LNCaP clone FGC (cell line): ENCODE measurements at regions not wholly inside any gene's neighbourhood (a gene's known extent, or its start where the extent isn't known, plus 50 kb on each side); places are given as distances from the start of the nearest gene placed in this dataset.

ENCODE experiments used
- DNase-seq: peaks from one replicate; pipeline ENCODE4 v3.0.0-alpha.2; 2011; ENCODE audit warnings: low read depth
- H3K4me3 ChIP-seq: 2 replicates; pipeline ENCODE4 v1.5.1; 2011; ENCODE audit warnings: mild to moderate bottlenecking, low read depth, low read length, control low read depth
- CTCF ChIP-seq: IDR thresholded peaks from 2 replicates; pipeline ENCODE4 v1.5.1; 2012; ENCODE audit warnings: mild to moderate bottlenecking; ENCODE audit not compliant: control insufficient read depth, insufficient read depth; ENCODE audit errors: extremely low read depth

GRCh38 chr9:84151236-84151635 is 170.6 kb downstream of the RMI1 start:
- H3K4me3 ChIP-seq, result no peak overlapping the region
- no peak for DNase-seq
- no peak for TF ChIP-seq CTCF

GRCh38 chr9:84151640-84152039 is 171.0 kb downstream of the RMI1 start:
- no peak for TF ChIP-seq CTCF
- H3K4me3 ChIP-seq, result no peak overlapping the region
- no peak for DNase-seq

- no peak overlapping the region for H3K4me3 ChIP-seq
- DNase-seq, result no peak
- TF ChIP-seq CTCF, result no peak
Measured at GRCh38 chr9:84152204-84152603, 171.6 kb downstream of the RMI1 start.

- no peak for DNase-seq
- no peak overlapping the region for H3K4me3 ChIP-seq
- no peak for TF ChIP-seq CTCF
Measured at GRCh38 chr9:84153885-84154284, 173.3 kb downstream of the RMI1 start.

- DNase-seq, result no peak
- H3K4me3 ChIP-seq, result no peak overlapping the region
- TF ChIP-seq CTCF, result no peak
Measured at GRCh38 chr9:84154320-84154719, 173.7 kb downstream of the RMI1 start.

- no peak overlapping the region for H3K4me3 ChIP-seq
- no peak for DNase-seq
- TF ChIP-seq CTCF, result no peak
Measured at GRCh38 chr9:84163052-84163650, 177.4 kb downstream of the SLC28A3 start.

GRCh38 chr9:84166891-84167290 is 173.7 kb downstream of the SLC28A3 start:
- TF ChIP-seq CTCF, result no peak
- H3K4me3 ChIP-seq, result no peak overlapping the region
- no peak for DNase-seq
